GM18508 (cell line): ENCODE measurements at regions not wholly inside any gene's neighbourhood (a gene's known extent, or its start where the extent isn't known, plus 50 kb on each side); places are given as distances from the start of the nearest gene placed in this dataset.

Source experiments
- ATAC-seq: cut with Tn5 transposase; IDR thresholded peaks from one replicate; pipeline ENCODE4 v1.9.1; 2021; ENCODE audit warnings: moderate number of reproducible peaks; ENCODE audit not compliant: insufficient read depth, unreplicated experiment

GRCh38 chr20:40463171-40463570 lies 225.9 kb downstream of the MAFB start:
- ATAC-seq: no peak

DNA sequence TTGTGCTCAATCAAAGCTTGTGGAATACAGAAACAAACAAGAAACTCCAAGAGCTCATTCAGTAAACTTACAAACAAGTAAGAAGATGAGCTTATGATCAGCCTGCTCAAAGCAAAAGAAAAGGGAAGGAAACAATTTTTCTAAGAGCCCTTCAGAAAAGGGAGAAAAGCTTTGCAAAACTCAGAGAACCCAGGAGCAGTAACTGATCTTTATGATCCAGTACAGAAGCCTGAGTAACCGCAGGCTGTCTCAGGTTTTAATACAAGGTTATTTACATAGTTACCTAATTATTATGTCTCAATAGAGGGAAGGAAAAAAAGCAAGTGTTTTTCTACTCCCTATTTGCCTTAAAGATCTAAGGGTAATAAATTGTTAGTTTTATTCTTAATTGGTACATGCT lies 226.5 kb downstream of the MAFB start:
- no peak for ATAC-seq

DNA sequence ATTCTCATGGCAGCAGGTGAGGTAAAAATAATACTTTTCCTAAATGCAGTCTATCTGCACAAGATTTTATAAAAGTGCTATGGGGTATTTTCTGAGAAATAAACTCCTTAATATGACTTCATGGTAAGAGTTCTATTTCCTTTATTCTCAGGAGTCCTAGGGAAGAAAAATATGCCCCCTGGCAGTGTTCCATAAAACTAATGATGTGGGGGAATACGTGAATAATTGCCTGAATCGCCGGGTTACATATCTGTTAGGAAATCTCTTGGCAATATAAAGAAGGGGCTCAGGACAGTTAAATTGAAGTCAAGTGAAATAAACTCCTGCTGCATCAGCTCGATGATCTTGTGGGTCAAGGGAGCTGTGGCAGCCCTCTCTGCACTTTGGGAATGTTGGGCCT lies 229.7 kb downstream of the MAFB start:
- ATAC-seq: no peak

- no peak for ATAC-seq
These were observed 231.6 kb downstream of the MAFB start for GRCh38 chr20:40457404-40457803.

GRCh38 chr20:40452758-40453157 lies 236.3 kb downstream of the MAFB start:
- no peak for ATAC-seq

- no peak for ATAC-seq
These were observed 237.5 kb downstream of the MAFB start for GRCh38 chr20:40451552-40451951.

DNA sequence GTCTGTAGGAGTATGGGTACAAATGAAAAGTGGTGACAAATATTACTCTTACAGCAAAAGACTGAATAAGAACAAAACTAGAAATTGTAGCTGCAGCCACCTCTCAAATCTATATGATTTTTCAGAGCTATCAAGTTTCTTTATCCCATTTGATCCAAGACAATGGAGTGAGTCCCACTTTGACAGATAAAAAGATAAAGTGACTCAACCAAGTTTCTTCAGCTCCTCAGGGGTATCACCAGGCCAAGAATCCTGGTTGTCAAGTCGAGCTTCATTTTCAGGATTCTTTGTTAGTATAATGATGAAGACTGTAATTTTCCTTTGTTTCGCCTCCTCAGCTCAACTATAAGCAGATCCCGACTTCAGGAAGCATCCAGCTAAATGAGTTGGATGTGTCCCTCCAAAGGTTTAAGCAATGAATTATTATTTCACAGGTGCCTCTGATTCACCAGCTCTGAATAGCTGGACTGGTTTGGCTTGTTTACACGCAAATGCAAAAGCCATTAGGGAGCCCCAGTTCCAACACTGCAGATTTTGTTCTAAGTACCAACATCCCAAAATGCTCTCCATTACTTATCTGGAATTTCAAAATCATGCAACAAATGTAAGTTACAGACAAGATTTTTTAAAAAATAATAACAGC lies 238.9 kb downstream of the MAFB start:
- no peak for ATAC-seq

DNA sequence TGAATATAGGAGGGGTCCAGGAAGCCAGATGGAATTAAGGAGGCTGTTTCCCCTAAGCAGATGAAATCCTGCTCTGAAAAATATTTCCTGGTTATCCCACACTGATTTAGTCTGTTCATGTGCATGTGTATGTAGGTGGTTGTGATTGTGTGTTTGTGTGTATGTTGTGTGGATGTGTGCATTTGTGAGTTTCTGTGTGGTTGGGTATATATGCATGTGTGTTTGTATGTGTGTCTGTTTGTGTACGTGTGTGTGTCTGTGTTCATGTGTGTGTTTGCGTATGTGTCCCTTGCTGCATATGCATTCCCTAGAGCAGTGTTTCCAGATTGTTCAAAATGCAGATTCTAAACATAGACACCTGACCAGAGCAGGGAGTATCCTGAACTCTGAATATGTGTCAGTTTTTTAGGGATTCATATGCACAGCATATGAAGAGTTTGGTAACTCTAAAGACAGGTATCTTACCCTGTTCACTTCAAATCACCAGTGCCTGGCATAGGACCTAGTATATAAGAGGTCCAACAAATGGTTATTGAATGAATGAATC lies 239.8 kb downstream of the MAFB start:
- ATAC-seq: no peak

- ATAC-seq: no peak
These were observed 242.1 kb downstream of the MAFB start for GRCh38 chr20:40446888-40447287.

GRCh38 chr20:40444516-40444915 lies 244.5 kb downstream of the MAFB start:
- ATAC-seq: no peak

- ATAC-seq: no peak
These were observed 245.3 kb downstream of the MAFB start for GRCh38 chr20:40443753-40444152.

DNA sequence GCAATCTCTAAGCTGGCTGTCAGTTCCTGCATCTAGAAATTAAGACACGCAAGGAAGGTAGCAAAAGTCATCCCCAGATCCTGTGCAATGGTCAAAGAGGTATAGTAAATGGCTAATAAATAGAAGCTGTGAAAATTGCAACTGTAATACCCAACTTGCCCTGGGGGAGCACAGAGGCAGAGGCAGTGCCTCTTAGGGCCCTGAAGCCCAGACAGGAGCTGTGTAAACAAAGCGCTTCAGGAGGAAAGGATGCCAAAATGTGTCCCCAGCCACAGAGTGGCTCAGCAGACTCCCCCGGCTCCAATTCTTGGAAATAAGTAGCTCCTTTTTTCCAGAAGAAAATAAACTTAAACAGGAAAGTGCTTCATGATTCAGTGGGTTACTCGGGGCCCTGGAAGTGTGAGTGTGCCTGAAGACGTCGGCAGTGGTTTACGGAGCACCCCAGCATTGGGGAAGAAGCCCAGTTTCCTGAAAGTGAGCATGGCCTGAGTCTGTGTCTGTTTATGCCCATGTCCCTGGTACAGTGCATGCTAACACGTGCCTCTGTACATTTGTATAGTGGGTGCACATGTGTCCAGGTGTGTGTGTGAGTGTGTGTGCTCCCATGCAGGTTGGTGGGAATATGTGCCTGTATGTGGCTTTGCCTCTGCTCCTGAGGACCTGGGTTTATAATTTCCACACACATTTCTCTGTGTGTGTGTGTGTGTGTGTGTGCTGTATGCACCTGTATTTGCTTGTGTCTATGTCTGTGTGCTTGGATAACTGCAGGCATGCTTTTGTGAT lies 246.7 kb downstream of the MAFB start:
- ATAC-seq: no peak

GRCh38 chr20:40441771-40442170 lies 247.3 kb downstream of the MAFB start:
- no peak for ATAC-seq

- no peak for ATAC-seq
These were observed 250.7 kb downstream of the MAFB start for GRCh38 chr20:40438161-40438830.

GRCh38 chr20:40436011-40436410 lies 253.0 kb downstream of the MAFB start:
- no peak for ATAC-seq

DNA sequence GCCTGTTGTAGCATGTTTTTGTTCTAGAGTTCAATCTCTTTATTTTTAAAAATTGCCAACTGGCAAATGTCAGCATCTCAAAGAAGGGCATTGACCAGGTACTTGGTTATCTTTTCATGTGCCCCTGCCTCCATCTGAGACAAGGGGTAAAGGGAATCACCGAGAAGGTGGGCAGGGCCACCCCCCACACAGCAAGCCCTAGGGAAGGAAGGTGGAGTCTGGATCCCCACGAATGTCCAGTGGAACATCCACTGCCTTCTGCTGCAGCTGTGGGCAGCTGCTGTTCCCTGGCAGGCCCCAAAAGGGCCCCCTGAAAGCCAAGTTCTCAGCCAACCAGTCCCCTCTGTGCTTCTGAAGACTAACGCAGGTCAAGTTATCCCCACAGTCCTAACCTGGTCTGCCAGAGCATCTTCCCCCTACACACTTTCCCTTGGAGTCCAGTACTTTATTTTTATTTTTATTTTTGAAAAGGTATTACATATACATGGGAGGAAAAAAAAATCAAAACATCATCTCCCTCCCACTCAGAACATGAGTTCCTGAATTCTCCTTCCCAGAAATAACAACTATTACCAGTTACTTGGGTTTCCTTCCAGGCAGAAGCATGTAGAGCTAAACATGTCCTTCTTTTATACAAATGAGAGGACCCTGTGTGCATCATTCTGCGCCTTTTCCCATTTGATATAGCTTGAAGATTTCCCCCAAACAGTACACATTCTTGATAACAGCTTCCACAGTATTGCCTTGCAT lies 253.7 kb downstream of the MAFB start:
- no peak for ATAC-seq

GRCh38 chr20:40434122-40434521 lies 254.9 kb downstream of the MAFB start:
- ATAC-seq: no peak

DNA sequence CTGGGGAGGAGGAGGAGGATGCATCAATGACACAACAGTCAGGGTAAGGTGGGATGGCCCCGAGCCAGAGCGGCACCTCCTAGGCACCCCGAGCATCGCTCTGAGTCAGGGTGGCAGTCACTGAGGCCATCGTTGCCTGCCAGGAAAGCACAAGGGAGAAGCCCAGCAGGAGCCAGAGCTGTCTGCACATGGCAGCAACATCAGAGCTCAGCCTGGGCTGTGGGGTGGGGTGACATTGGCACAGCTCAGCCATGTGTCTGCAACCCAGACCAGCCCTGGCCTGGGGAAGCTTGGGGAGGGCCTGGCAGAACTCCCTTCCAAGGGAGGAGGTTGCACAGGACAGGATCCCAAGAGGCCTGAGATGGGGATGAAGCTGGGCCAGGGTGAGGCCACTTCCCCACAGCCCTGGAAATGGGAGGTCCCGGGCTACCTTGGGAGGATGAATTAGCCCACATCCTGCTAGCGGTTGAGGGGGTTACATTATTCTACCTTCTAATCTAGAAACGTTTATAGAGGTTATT lies 255.6 kb downstream of the MAFB start:
- ATAC-seq: no peak

DNA sequence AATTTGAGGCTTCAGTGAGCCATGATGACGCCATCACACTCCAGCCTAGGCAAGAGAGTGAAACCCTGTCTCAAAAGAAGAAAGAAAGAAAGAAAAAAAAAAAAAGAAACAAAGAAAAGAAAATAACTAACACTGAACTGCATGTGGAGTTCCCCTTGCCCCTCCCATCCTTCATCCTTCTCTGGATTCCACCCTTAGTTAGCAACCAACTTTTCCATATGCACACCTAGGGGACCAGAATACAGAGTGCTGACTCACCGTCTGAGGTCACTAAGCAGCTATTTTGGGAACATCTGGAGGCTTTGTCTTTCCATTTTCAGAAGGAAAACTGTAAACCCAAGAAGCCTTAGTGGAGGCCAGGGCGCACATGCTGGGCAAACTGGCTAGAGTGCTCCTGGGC lies 257.4 kb downstream of the MAFB start:
- ATAC-seq: no peak

DNA sequence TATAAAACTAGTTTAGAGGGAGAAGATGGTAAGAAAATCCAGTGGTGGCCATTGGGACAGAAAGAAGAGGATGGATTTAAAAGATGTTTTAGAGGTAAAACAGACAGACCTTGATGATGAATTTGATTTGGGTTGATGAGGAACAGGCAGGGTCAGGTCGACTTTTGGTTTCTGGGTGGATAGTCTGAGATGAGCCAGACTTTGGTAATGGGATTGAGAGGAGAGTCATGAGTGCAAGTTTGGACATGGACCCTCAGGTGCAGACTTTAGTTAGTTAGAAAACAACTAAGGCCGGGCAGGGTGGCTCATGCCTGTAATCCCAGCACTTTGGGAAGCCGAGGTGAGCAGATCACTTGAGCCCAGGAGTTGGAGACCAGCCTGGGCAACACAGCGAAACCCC lies 257.9 kb downstream of the MAFB start:
- no peak for ATAC-seq
